HCT116 (cell line): ENCODE measurements at regions not wholly inside any gene's neighbourhood (a gene's known extent, or its start where the extent isn't known, plus 50 kb on each side); places are given as distances from the start of the nearest gene placed in this dataset.

Source experiments
- ATAC-seq: fragments of 200-7000 bp; cut with Tn5 transposase; 2 replicates; pipeline ENCODE4 v1.9.1; 2020; ENCODE audit warnings: mild to moderate bottlenecking, moderate library complexity
- BruUV-seq: library from RNA; stranded (reverse); fragments of 400-500 nt; replicated peaks from 2 replicates; lab custom pipeline; 2021; lab: Mats Ljungman, UMichigan
- CTCF ChIA-PET: fragments of 300-600 bp; sonication (Branson Sonifier 250); formaldehyde crosslinking; loops from one replicate; lab custom pipeline; 2021; ENCODE audit warnings: antibody characterized with exemption; lab: Charles Lee
- POLR2A ChIA-PET: fragments of 300-600, 350-600 bp; sonication (Branson Sonifier 250); formaldehyde crosslinking; loops from one replicate; lab custom pipeline; 2021; ENCODE audit warnings: antibody characterized with exemption; lab: Charles Lee
- RAD21 ChIA-PET, 2 experiments: fragments of 300-600 bp; sonication (Branson Sonifier 250); formaldehyde crosslinking; loops; one replicate each; lab custom pipeline; 2023; ENCODE audit warnings: low total read pairs in 2 of 2; ENCODE audit not compliant: uncharacterized antibody in 2 of 2, unreplicated experiment in 2 of 2, low non-redundant PET in 1 of 2; lab: Charles Lee
- DNase-seq: peaks from one replicate; pipeline ENCODE4 v3.0.0-alpha.2; 2010; ENCODE audit warnings: low read depth, low spot score
- H2AFZ ChIP-seq: fragments of 200-600 bp; shearing (Covaris generic), sonication (generic); 2 replicates; pipeline ENCODE4 v1.6.1; 2017; ENCODE audit warnings: low read depth, mixed run types, mixed read lengths, antibody characterized with exemption, low read length; ENCODE audit not compliant: poor library complexity, severe bottlenecking
- H3K27ac ChIP-seq: 2 replicates; pipeline ENCODE4 v1.5.1; 2012; ENCODE audit warnings: low read depth, low read length
- H3K27me3 ChIP-seq: fragments of 200-600 bp; sonication (generic); 2 replicates; pipeline ENCODE4 v1.6.1; 2016; ENCODE audit warnings: mixed run types, low read length, mixed read lengths; ENCODE audit not compliant: insufficient read depth
- H3K36me3 ChIP-seq, 2 experiments: fragments of 200-500 bp in 1 of 2; fragments of 200-600 bp in 1 of 2; sonication (Bioruptor generic) in 1 of 2; sonication (generic) in 1 of 2; 2 replicates each; pipeline versions ENCODE4 v1.5.1 to v1.6.1; 2014 to 2016; ENCODE audit warnings: low read length in 2 of 2, inconsistent platforms in 1 of 2, mixed read lengths in 1 of 2, mixed run types in 1 of 2; ENCODE audit not compliant: insufficient read depth in 2 of 2, control insufficient read depth in 1 of 2
- H3K4me1 ChIP-seq, 2 experiments: fragments of 200-600 bp in 1 of 2; sonication (generic) in 1 of 2; 2 replicates each; pipeline versions ENCODE4 v1.5.1 to v1.6.1; 2012 to 2017; ENCODE audit warnings: low read length in 2 of 2, inconsistent platforms in 1 of 2, mild to moderate bottlenecking in 1 of 2, mixed read lengths in 1 of 2, mixed run types in 1 of 2, moderate library complexity in 1 of 2; ENCODE audit not compliant: insufficient read depth in 2 of 2, control insufficient read depth in 1 of 2
- H3K4me2 ChIP-seq: fragments of 200-600 bp; sonication (generic); 2 replicates; pipeline ENCODE4 v1.6.1; 2017; ENCODE audit warnings: mixed run types, low read length, mixed read lengths
- H3K4me3 ChIP-seq, 2 experiments: fragments of 200-600 bp in 1 of 2; sonication (generic) in 1 of 2; replicated peaks in 1 of 2; 2 replicates each; pipeline ENCODE4 v1.5.1; 2011 to 2016; ENCODE audit warnings: low read length in 2 of 2, control low read depth in 1 of 2, low read depth in 1 of 2, mild to moderate bottlenecking in 1 of 2, mixed read lengths in 1 of 2, mixed run types in 1 of 2
- H3K79me2 ChIP-seq: fragments of 200-600 bp; sonication (generic); 2 replicates; pipeline ENCODE4 v1.6.1; 2017; ENCODE audit warnings: mild to moderate bottlenecking, mixed run types, low read length, moderate library complexity, mixed read lengths; ENCODE audit not compliant: insufficient read depth
- H3K9ac ChIP-seq: fragments of 200-600 bp; sonication (generic); 2 replicates; pipeline ENCODE4 v1.6.1; 2016; ENCODE audit warnings: low read length, mixed read lengths
- H3K9me2 ChIP-seq: fragments of 200-600 bp; sonication (generic), shearing (Covaris generic); 2 replicates; pipeline ENCODE4 v1.6.1; 2017; ENCODE audit warnings: mixed run types, mild to moderate bottlenecking, moderate library complexity; ENCODE audit not compliant: insufficient read depth
- H3K9me3 ChIP-seq, 2 experiments: fragments of 200-500 bp in 1 of 2; fragments of 200-600 bp in 1 of 2; sonication (Bioruptor generic) in 1 of 2; sonication (generic) in 1 of 2; 2 replicates each; pipeline ENCODE4 v1.6.1; 2014 to 2017; ENCODE audit warnings: low read length in 2 of 2, mixed read lengths in 2 of 2, inconsistent platforms in 1 of 2, low read depth in 1 of 2, mild to moderate bottlenecking in 1 of 2, mixed run types in 1 of 2, moderate library complexity in 1 of 2; ENCODE audit not compliant: control insufficient read depth in 1 of 2, insufficient read depth in 1 of 2
- H4K20me1 ChIP-seq: fragments of 200-600 bp; sonication (generic), shearing (Covaris generic); 2 replicates; pipeline ENCODE4 v1.6.1; 2017; ENCODE audit warnings: mixed run types, mild to moderate bottlenecking, moderate library complexity; ENCODE audit not compliant: insufficient read depth
- ELF1 ChIP-seq: IDR thresholded peaks from 2 replicates; pipeline ENCODE4 v1.6.1; 2012; ENCODE audit warnings: low read depth, borderline replicate concordance
- EZH2 ChIP-seq: fragments of 200-600 bp; sonication (generic); IDR thresholded peaks from 2 replicates; pipeline ENCODE4 v1.6.1; 2017; ENCODE audit warnings: antibody characterized with exemption, mixed run types
- FOSL1 ChIP-seq: IDR thresholded peaks from 2 replicates; pipeline ENCODE4 v1.6.1; 2012; ENCODE audit warnings: low read depth
- RAD21 ChIP-seq: IDR thresholded peaks from 2 replicates; pipeline ENCODE4 v1.6.1; 2012; ENCODE audit warnings: low read depth, mild to moderate bottlenecking
- SIN3A ChIP-seq: IDR thresholded peaks from 2 replicates; pipeline ENCODE4 v1.6.1; 2012; ENCODE audit warnings: low read depth
- TCF7L2 ChIP-seq: IDR thresholded peaks from 2 replicates; pipeline ENCODE4 v1.7.0; 2011; ENCODE audit warnings: borderline replicate concordance, inconsistent platforms; ENCODE audit not compliant: insufficient read depth, insufficient read length; ENCODE audit errors: extremely low read depth
- ZNF274 ChIP-seq: fragments of 200-500 bp; sonication (Bioruptor generic); IDR thresholded peaks from 2 replicates; pipeline ENCODE4 v1.6.1; 2014; ENCODE audit warnings: mild to moderate bottlenecking, low read depth, low read length, inconsistent platforms
- intact Hi-C: fragments of 100-400 bp; cut with micrococcal nuclease; formaldehyde crosslinking; loops from 2 replicates; pipeline ENCODE4 v1.10.0; 2022
- TF ChIP-seq, protein P1 (sequence below), 3 experiments: fragments of 200-600 bp in 1 of 3; sonication (generic) in 1 of 3; IDR thresholded peaks in 2 of 3; conservative IDR thresholded peaks in 1 of 3; 2 replicates each; pipeline ENCODE4 v1.5.1; 2012 to 2017; ENCODE audit warnings: low read depth in 2 of 3, low read length in 2 of 3, antibody characterized with exemption in 1 of 3, borderline replicate concordance in 1 of 3, control low read depth in 1 of 3, mild to moderate bottlenecking in 1 of 3, mixed read lengths in 1 of 3, mixed run types in 1 of 3, moderate library complexity in 1 of 3; ENCODE audit not compliant: insufficient read depth in 1 of 3
- TF ChIP-seq, protein P2 (sequence below): IDR thresholded peaks from 2 replicates; pipeline ENCODE4 v1.6.1; 2012
- TF ChIP-seq, protein P3 (sequence below): IDR thresholded peaks from 2 replicates; pipeline ENCODE4 v1.6.1; 2012
- TF ChIP-seq, protein P4 (sequence below): IDR thresholded peaks from 2 replicates; pipeline ENCODE4 v1.6.1; 2012; ENCODE audit warnings: low read depth

DNA sequence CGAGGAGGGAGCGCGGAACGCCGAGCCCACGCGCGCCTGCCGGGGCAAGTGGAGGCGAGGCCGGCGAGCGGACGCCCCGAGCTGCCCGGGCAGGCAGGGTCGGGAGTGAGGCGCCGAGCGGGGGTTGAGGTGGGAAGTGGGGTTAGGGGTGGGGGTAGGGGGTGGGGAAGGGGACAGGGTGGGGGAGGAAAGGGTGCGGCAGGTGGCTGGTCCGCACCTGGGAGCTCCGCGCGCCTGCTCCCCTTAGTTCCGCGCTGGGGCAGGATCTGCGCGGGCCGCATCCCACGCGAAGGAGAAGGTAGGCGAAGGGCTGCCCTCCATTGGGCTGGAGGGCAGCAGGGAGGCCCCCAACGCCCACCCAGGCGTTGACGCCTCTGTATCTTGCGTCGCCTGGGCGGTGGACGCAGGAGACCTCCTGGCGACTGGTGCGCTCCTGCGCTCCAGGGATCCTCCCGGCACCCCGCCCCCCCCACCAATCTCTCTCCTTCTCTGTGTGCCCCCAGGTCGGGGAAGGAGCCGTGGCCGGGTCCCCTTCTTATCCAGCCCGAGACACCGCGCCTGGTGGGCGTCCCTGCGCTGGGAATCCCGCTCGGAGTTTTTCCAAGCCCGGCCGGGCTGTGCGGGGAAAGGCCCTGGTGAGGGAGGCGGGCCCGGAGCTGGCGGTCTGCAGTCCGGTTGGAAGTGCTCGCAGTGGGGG, 51.3 kb upstream of the AMZ2 start:
- TF ChIP-seq ZNF274 = no peak
- TF ChIP-seq, protein P1, sequence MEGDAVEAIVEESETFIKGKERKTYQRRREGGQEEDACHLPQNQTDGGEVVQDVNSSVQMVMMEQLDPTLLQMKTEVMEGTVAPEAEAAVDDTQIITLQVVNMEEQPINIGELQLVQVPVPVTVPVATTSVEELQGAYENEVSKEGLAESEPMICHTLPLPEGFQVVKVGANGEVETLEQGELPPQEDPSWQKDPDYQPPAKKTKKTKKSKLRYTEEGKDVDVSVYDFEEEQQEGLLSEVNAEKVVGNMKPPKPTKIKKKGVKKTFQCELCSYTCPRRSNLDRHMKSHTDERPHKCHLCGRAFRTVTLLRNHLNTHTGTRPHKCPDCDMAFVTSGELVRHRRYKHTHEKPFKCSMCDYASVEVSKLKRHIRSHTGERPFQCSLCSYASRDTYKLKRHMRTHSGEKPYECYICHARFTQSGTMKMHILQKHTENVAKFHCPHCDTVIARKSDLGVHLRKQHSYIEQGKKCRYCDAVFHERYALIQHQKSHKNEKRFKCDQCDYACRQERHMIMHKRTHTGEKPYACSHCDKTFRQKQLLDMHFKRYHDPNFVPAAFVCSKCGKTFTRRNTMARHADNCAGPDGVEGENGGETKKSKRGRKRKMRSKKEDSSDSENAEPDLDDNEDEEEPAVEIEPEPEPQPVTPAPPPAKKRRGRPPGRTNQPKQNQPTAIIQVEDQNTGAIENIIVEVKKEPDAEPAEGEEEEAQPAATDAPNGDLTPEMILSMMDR (IDR thresholded peaks at IDR 0.05 in 2 of 3, conservative IDR thresholded peaks at IDR 0.05 in 1 of 3; ENCODE audit: borderline replicate concordance in 1 of 3, insufficient read depth in 1 of 3, low read depth in 2 of 3, low read length in 2 of 3) = no peak
- TF ChIP-seq, protein P2, sequence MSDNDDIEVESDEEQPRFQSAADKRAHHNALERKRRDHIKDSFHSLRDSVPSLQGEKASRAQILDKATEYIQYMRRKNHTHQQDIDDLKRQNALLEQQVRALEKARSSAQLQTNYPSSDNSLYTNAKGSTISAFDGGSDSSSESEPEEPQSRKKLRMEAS = no peak
- TF ChIP-seq SIN3A = no peak
- TF ChIP-seq, protein P3, sequence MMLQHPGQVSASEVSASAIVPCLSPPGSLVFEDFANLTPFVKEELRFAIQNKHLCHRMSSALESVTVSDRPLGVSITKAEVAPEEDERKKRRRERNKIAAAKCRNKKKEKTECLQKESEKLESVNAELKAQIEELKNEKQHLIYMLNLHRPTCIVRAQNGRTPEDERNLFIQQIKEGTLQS = no peak
- TF ChIP-seq FOSL1 = no peak
- TF ChIP-seq ELF1 = no peak
- TF ChIP-seq RAD21 = no peak
- TF ChIP-seq EZH2 = no peak
- TF ChIP-seq TCF7L2 = no peak
- TF ChIP-seq, protein P4, sequence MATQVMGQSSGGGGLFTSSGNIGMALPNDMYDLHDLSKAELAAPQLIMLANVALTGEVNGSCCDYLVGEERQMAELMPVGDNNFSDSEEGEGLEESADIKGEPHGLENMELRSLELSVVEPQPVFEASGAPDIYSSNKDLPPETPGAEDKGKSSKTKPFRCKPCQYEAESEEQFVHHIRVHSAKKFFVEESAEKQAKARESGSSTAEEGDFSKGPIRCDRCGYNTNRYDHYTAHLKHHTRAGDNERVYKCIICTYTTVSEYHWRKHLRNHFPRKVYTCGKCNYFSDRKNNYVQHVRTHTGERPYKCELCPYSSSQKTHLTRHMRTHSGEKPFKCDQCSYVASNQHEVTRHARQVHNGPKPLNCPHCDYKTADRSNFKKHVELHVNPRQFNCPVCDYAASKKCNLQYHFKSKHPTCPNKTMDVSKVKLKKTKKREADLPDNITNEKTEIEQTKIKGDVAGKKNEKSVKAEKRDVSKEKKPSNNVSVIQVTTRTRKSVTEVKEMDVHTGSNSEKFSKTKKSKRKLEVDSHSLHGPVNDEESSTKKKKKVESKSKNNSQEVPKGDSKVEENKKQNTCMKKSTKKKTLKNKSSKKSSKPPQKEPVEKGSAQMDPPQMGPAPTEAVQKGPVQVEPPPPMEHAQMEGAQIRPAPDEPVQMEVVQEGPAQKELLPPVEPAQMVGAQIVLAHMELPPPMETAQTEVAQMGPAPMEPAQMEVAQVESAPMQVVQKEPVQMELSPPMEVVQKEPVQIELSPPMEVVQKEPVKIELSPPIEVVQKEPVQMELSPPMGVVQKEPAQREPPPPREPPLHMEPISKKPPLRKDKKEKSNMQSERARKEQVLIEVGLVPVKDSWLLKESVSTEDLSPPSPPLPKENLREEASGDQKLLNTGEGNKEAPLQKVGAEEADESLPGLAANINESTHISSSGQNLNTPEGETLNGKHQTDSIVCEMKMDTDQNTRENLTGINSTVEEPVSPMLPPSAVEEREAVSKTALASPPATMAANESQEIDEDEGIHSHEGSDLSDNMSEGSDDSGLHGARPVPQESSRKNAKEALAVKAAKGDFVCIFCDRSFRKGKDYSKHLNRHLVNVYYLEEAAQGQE = no peak
- H3K27ac ChIP-seq = no peak overlapping the region
- H4K20me1 ChIP-seq = no peaks in the 10 kb centered on the region
- no peak overlapping the region for H3K9ac ChIP-seq
- H2AFZ ChIP-seq = no peak overlapping the region
- ATAC-seq (no peak), DNase-seq (no peak)
- no TSS peak for BruUV-seq
- intact Hi-C loops = no loop called here
- no peaks in the 10 kb centered on the region for H3K9me2 ChIP-seq
- H3K4me1 ChIP-seq = peaks cover 0 to 14% of the 10 kb centered on the region in 2 experiments; a peak in 2 of 4 replicates
- no peaks in the 10 kb centered on the region for H3K36me3 ChIP-seq
- no peaks in the 10 kb centered on the region for H3K79me2 ChIP-seq
- no peaks in the 10 kb centered on the region for H3K9me3 ChIP-seq
- ChIA-PET POLR2A (no interaction called here), CTCF (no interaction called here), RAD21 (interaction anchor here in 1 of 2 experiments (0.6 kb wide), 1 partner anchor 28 kb away, joined by 3 read pairs; no protein-coding TSS in a partner anchor)
- no peak overlapping the region for H3K4me2 ChIP-seq
- no peaks in the 10 kb centered on the region for H3K27me3 ChIP-seq
- H3K4me3 ChIP-seq = no peak overlapping the region
